Panc1 (cell line): ENCODE measurements at regions not wholly inside any gene's neighbourhood (a gene's known extent, or its start where the extent isn't known, plus 50 kb on each side); places are given as distances from the start of the nearest gene placed in this dataset.

Experiments
- ATAC-seq: fragments of 200-7000 bp; cut with Tn5 transposase; 2 replicates; pipeline ENCODE4 v1.9.1; 2020; ENCODE audit warnings: mild to moderate bottlenecking, moderate library complexity
- BruUV-seq: library from RNA; stranded (reverse); fragments of 400-500 nt; replicated peaks from 2 replicates; lab custom pipeline; 2021; lab: Mats Ljungman, UMichigan
- CTCF ChIA-PET: fragments of 300-600 bp; sonication (Branson Sonifier 250); formaldehyde crosslinking; loops from one replicate; lab custom pipeline; 2022; ENCODE audit warnings: antibody characterized with exemption; lab: Charles Lee
- POLR2A ChIA-PET: fragments of 300-600 bp; sonication (Branson Sonifier 250); formaldehyde crosslinking; loops from one replicate; lab custom pipeline; 2022; ENCODE audit warnings: antibody characterized with exemption; lab: Charles Lee
- DNase-seq: peaks from one replicate; pipeline ENCODE4 v3.0.0-alpha.2; 2010; ENCODE audit warnings: low read depth, low spot score
- H3K27ac ChIP-seq: 2 replicates; pipeline ENCODE4 v1.5.1; 2011; ENCODE audit warnings: mild to moderate bottlenecking, low read length, inconsistent platforms
- H3K27me3 ChIP-seq: fragments of 200-500 bp; sonication (Bioruptor generic); 2 replicates; pipeline ENCODE4 v1.6.0; 2014; ENCODE audit warnings: low read length, inconsistent platforms; ENCODE audit not compliant: control insufficient read depth, insufficient read depth
- H3K36me3 ChIP-seq: fragments of 200-500 bp; sonication (Bioruptor generic); 2 replicates; pipeline ENCODE4 v1.5.1; 2014; ENCODE audit warnings: inconsistent platforms, mild to moderate bottlenecking, low read length, moderate library complexity; ENCODE audit not compliant: control insufficient read depth, insufficient read depth
- H3K4me1 ChIP-seq: 2 replicates; pipeline ENCODE4 v1.5.1; 2011; ENCODE audit warnings: inconsistent platforms, mild to moderate bottlenecking, low read length, moderate library complexity; ENCODE audit not compliant: control insufficient read depth, insufficient read depth
- H3K4me3 ChIP-seq, 2 experiments: 2 replicates each; pipeline ENCODE4 v1.5.1; 2011 to 2012; ENCODE audit warnings: low read depth in 2 of 2, low read length in 2 of 2, mild to moderate bottlenecking in 2 of 2, inconsistent platforms in 1 of 2, moderate library complexity in 1 of 2
- H3K9me3 ChIP-seq: fragments of 200-500 bp; sonication (Bioruptor generic); 2 replicates; pipeline ENCODE4 v1.5.1; 2014; ENCODE audit warnings: low read depth, mild to moderate bottlenecking, inconsistent platforms, low read length, moderate library complexity; ENCODE audit not compliant: control insufficient read depth, insufficient read depth
- POLR2AphosphoS5 ChIP-seq: IDR thresholded peaks from 2 replicates; pipeline ENCODE4 v1.6.1; 2012; ENCODE audit warnings: mild to moderate bottlenecking, low read depth, low read length, moderate library complexity
- SIN3A ChIP-seq: IDR thresholded peaks from 2 replicates; pipeline ENCODE4 v1.6.1; 2012; ENCODE audit warnings: low read depth, mild to moderate bottlenecking, low read length, moderate library complexity, borderline replicate concordance; ENCODE audit not compliant: insufficient read depth
- TCF7L2 ChIP-seq: IDR thresholded peaks from 2 replicates; pipeline ENCODE4 v1.6.1; 2011; ENCODE audit warnings: mild to moderate bottlenecking, low read depth, low read length, inconsistent platforms
- in situ Hi-C: cut with HindIII; loops from 2 replicates; pipeline ENCODE4 v1.10.0; 2016; ENCODE audit warnings: low sequenced_read_pairs, low pct_unique_long_range_greater_than_20kb
- intact Hi-C: fragments of 100-400 bp; cut with micrococcal nuclease; formaldehyde crosslinking; loops from one replicate; pipeline ENCODE4 v1.10.0; 2022; ENCODE audit not compliant: unreplicated experiment
- TF ChIP-seq, protein P1 (sequence below): fragments of 450-650 bp; IDR thresholded peaks from 2 replicates; pipeline ENCODE4 v1.5.1; 2017; ENCODE audit warnings: mild to moderate bottlenecking
- TF ChIP-seq, protein P2 (sequence below), 2 experiments: IDR thresholded peaks; 2 replicates each; pipeline ENCODE4 v1.6.1; 2011 to 2012; ENCODE audit warnings: low read depth in 2 of 2, control low read depth in 1 of 2, low read length in 1 of 2, mild to moderate bottlenecking in 1 of 2, moderate library complexity in 1 of 2; ENCODE audit not compliant: insufficient read depth in 1 of 2

DNA sequence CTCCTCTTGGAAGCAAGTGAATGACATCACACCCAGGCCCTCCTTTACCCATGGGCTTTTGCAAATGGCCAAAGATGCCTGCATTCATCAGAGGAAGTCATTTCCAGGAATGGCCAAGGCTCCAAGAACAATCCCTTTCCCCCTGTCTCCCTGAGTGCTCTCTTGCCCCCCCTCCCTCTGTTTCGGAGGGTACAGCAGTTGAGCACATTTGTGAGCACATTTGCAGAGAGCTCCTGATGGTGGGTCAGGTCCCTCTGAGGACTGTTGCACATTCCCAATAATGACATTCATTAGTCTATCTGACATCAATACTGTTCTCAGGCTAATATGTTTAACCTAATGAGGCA is 113.4 kb downstream of the MATN1 start:
- ATAC-seq (no peak), DNase-seq (no peak)
- Histone ChIP-seq H3K27me3 (peaks cover 4% of the 10 kb centered on the region), H3K4me1 (no peaks in the 10 kb centered on the region), H3K36me3 (no peaks in the 10 kb centered on the region), H3K27ac (no peak overlapping the region), H3K9me3 (no peaks in the 10 kb centered on the region), H3K4me3 (no peak overlapping the region)
- TF ChIP-seq TCF7L2 (no peak), POLR2AphosphoS5 (no peak), SIN3A (no peak)
- TF ChIP-seq, protein P1, sequence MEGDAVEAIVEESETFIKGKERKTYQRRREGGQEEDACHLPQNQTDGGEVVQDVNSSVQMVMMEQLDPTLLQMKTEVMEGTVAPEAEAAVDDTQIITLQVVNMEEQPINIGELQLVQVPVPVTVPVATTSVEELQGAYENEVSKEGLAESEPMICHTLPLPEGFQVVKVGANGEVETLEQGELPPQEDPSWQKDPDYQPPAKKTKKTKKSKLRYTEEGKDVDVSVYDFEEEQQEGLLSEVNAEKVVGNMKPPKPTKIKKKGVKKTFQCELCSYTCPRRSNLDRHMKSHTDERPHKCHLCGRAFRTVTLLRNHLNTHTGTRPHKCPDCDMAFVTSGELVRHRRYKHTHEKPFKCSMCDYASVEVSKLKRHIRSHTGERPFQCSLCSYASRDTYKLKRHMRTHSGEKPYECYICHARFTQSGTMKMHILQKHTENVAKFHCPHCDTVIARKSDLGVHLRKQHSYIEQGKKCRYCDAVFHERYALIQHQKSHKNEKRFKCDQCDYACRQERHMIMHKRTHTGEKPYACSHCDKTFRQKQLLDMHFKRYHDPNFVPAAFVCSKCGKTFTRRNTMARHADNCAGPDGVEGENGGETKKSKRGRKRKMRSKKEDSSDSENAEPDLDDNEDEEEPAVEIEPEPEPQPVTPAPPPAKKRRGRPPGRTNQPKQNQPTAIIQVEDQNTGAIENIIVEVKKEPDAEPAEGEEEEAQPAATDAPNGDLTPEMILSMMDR = no peak
- TF ChIP-seq, protein P2, sequence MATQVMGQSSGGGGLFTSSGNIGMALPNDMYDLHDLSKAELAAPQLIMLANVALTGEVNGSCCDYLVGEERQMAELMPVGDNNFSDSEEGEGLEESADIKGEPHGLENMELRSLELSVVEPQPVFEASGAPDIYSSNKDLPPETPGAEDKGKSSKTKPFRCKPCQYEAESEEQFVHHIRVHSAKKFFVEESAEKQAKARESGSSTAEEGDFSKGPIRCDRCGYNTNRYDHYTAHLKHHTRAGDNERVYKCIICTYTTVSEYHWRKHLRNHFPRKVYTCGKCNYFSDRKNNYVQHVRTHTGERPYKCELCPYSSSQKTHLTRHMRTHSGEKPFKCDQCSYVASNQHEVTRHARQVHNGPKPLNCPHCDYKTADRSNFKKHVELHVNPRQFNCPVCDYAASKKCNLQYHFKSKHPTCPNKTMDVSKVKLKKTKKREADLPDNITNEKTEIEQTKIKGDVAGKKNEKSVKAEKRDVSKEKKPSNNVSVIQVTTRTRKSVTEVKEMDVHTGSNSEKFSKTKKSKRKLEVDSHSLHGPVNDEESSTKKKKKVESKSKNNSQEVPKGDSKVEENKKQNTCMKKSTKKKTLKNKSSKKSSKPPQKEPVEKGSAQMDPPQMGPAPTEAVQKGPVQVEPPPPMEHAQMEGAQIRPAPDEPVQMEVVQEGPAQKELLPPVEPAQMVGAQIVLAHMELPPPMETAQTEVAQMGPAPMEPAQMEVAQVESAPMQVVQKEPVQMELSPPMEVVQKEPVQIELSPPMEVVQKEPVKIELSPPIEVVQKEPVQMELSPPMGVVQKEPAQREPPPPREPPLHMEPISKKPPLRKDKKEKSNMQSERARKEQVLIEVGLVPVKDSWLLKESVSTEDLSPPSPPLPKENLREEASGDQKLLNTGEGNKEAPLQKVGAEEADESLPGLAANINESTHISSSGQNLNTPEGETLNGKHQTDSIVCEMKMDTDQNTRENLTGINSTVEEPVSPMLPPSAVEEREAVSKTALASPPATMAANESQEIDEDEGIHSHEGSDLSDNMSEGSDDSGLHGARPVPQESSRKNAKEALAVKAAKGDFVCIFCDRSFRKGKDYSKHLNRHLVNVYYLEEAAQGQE (IDR thresholded peaks at IDR 0.05; ENCODE audit: insufficient read depth in 1 of 2, low read depth in 2 of 2, low read length in 1 of 2) = no peak
- intact Hi-C loops = no loop called here
- BruUV-seq = no TSS peak
- in situ Hi-C loops = no loop called here
- POLR2A ChIA-PET = interaction anchor here (0.6 kb wide), 1 partner anchor 83 kb away, joined by 3 read pairs; no protein-coding TSS in a partner anchor
- CTCF ChIA-PET = no interaction called here

DNA sequence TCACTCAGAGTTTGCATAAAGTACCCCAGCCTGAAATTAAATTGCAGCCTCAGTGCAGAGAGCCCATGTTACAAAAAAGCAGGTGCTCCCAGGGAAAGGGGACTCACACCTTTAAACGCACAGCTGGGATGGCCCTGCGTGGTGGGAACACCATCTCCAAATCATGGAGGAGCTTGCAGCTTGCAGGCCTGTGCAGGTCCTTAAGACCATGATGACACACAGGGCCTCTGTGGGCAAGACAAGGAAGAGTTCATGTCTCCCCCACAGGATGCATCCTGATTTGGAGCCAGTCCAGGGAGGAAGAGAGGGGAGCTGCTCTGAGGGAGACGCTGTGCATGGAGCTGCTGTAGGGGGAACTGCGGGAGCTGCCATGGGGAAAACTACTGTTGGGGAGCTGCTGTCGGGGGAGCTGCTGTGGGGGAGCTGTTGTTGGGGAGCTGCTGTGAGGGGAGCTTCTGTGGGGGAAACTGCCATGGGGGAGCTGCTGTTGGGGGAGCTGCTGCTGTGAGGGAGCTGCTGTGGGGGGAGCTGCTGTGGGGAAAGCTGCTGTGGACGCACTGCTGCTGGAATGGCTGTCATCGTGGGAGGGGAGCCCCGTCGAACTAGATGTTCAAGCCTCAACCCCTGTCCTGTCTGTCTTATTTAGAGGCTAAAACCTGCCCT is 113.9 kb downstream of the MATN1 start:
- in situ Hi-C loops (no loop called here), intact Hi-C loops (no loop called here)
- ChIA-PET POLR2A (interaction anchor here (0.6 kb wide), 1 partner anchor 84 kb away, joined by 3 read pairs; no protein-coding TSS in a partner anchor), CTCF (no interaction called here)
- Histone ChIP-seq H3K4me1 (no peaks in the 10 kb centered on the region), H3K9me3 (no peaks in the 10 kb centered on the region), H3K27me3 (peaks cover 4% of the 10 kb centered on the region), H3K27ac (no peak overlapping the region), H3K36me3 (no peaks in the 10 kb centered on the region), H3K4me3 (no peak overlapping the region)
- no peak for DNase-seq
- TF ChIP-seq, protein P1 = no peak
- TF ChIP-seq, protein P2 (IDR thresholded peaks at IDR 0.05; ENCODE audit: insufficient read depth in 1 of 2, low read depth in 2 of 2, low read length in 1 of 2) = no peak
- no peak for TF ChIP-seq POLR2AphosphoS5
- TF ChIP-seq SIN3A = no peak
- TF ChIP-seq TCF7L2 = no peak
- no peak for ATAC-seq
- BruUV-seq = no TSS peak
